GM19025 (cell line): ENCODE measurements at regions not wholly inside any gene's neighbourhood (a gene's known extent, or its start where the extent isn't known, plus 50 kb on each side); places are given as distances from the start of the nearest gene placed in this dataset.
"Not testable (repeated sequence)": the region's sequence is repeated elsewhere in the genome, so short reads cannot be mapped to it uniquely, and the experiment has no call there.

ENCODE experiments used
- ATAC-seq: cut with Tn5 transposase; IDR thresholded peaks from one replicate; pipeline ENCODE4 v1.9.1; 2021; ENCODE audit warnings: mild to moderate bottlenecking, low read depth, moderate library complexity; ENCODE audit not compliant: unreplicated experiment

DNA sequence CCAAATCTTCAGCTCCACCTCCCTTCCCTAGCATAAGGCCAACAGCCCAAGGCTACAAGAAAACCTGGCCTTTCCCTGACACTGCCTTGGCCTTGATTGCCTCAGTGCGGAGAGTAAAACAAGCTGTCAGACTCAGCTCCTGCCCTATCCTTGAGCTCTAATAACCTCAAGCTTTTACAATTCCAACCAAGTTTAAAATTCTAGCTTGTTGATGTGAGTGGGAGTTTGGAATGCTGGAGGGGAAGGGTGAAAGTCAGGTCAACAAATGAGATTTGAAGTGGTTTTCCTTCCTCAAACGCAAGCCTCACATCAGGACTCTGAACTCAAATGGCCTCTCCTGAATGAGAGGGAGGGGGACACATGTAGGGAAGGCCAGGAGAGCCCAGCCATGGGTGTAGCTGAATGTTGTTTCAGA is 197.0 kb upstream of the VLDLR start:
- no peak for ATAC-seq

- ATAC-seq, result no peak
These were observed 195.9 kb upstream of the VLDLR start for GRCh38 chr9:2425676-2426075.

- ATAC-seq, result no peak
These were observed 194.3 kb upstream of the VLDLR start for GRCh38 chr9:2427120-2427891.

GRCh38 chr9:2439957-2440356 is 181.6 kb upstream of the VLDLR start:
- ATAC-seq, result no peak

DNA sequence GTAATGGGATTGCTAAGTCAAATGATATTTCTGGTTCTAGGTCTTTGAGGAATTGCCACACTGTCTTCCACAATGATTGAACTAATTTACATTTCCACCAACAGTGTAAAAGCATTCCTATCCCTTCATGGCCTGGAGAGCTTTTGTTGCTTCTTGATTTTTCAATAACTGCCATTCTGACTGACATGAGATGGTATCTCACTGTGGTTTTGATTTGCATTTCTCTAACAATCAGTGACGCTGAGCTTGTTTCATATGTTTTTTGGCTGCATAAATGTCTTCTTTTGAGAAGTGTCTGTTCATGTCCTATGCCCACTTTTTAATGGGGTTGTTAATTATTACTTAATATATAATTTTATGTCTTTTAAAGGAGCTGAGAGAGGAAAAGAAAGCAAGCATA is 177.7 kb upstream of the VLDLR start:
- ATAC-seq, result not testable (repeated sequence)

GRCh38 chr9:2448193-2448738 is 173.3 kb upstream of the VLDLR start:
- ATAC-seq, result no peak

DNA sequence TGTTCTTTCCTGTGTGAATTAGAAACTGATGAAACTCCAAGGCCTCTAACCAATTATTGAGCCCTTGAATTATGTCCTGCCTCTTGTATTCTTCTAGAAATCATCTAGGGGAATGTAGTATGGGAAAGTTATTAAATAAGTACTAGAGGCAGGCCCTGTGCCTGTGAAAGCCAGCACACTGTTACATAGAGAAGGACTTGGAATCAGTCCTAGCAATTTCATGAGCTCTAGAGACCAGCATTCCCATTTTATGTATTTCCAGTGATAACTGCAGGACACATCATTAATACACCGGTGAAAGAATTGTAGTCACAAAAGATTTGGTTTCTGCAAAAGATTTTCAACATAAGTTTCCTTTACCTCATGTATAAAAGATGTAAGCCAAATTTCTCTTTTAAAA is 168.5 kb upstream of the VLDLR start:
- ATAC-seq, result no peak

GRCh38 chr9:2453701-2454100 is 167.9 kb upstream of the VLDLR start:
- ATAC-seq, result no peak

DNA sequence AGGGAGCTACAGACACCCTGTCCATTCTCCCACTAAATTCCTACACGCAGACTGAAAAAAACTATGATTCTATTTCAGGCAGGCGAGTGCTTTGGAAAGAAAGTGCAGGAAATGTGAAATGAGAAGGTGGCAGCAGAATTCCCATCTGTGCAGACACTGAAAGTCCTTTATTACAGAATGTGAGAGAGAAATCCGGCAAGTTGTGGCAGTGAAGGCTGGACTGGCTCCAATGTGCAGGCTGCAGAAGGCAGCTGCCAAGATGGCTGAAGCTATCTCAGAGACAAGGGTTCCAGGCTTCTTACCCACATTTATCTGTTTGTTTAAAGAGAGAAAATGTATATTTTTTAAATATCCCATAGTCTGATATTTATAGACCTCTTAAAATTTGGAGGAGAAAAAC is 161.8 kb upstream of the VLDLR start:
- ATAC-seq, result no peak

GRCh38 chr9:2461892-2462291 is 159.7 kb upstream of the VLDLR start:
- no peak for ATAC-seq

- ATAC-seq, result no peak
These were observed 157.0 kb upstream of the VLDLR start for GRCh38 chr9:2464624-2465023.

GRCh38 chr9:2465516-2465915 is 156.1 kb upstream of the VLDLR start:
- no peak for ATAC-seq

GRCh38 chr9:2465921-2466460 is 155.6 kb upstream of the VLDLR start:
- peak; percentile 99 for ATAC-seq

- ATAC-seq, result no peak
These were observed 154.9 kb upstream of the VLDLR start for GRCh38 chr9:2466703-2467102.

GRCh38 chr9:2469681-2470221 is 151.8 kb upstream of the VLDLR start:
- ATAC-seq, result no peak

GRCh38 chr9:2473681-2474080 is 147.9 kb upstream of the VLDLR start:
- no peak for ATAC-seq

DNA sequence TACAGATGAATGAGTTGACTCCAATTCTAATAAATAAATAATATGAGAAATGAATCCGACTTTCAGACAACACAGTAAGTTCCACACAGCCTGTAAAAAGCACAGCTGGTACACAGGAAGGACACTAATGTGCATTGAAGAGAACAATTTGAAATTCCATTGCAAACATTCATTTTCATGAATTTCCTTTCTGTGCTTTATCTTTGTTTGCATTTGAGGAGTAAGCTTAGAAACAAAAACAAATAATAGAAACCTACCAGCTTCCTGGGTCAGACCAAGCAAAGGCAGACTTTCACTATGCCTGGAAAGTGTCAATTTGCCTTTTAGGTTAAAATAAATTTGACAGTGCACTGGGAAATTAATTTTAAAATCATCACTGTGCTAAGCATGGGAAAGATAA is 143.8 kb upstream of the VLDLR start:
- ATAC-seq, result no peak

- no peak for ATAC-seq
These were observed 143.2 kb upstream of the VLDLR start for GRCh38 chr9:2478421-2478820.

DNA sequence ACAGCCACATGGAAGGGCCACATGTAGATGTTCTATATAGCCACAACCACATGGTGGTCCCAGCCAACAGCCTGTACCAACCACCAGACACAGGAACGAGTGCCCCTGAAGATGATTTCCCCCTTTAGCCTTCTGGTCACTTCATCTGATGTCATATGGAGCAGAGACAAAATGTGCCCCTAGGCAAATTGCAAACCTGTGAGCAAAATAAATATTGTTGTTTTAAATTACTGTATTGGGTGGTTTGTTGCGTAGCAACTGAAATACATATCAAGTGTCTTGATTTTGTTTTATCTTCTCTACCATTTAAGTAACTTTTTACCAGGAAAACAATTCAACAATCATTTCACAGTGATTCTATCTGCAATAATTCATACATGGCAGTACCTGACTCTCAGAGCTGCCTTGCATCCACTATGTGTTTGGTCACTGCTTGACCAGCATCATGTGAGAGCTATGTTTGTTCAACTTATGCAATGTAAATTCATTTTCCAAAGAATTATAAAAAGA is 142.5 kb upstream of the VLDLR start:
- ATAC-seq, result no peak

GRCh38 chr9:2480255-2480837 is 141.2 kb upstream of the VLDLR start:
- ATAC-seq, result no peak

- no peak for ATAC-seq
These were observed 140.4 kb upstream of the VLDLR start for GRCh38 chr9:2481216-2481615.
